ENCODE measurements at regions not wholly inside any gene's neighbourhood (a gene's known extent, or its start where the extent isn't known, plus 50 kb on each side); places are given as distances from the start of the nearest gene placed in this dataset.

DNA sequence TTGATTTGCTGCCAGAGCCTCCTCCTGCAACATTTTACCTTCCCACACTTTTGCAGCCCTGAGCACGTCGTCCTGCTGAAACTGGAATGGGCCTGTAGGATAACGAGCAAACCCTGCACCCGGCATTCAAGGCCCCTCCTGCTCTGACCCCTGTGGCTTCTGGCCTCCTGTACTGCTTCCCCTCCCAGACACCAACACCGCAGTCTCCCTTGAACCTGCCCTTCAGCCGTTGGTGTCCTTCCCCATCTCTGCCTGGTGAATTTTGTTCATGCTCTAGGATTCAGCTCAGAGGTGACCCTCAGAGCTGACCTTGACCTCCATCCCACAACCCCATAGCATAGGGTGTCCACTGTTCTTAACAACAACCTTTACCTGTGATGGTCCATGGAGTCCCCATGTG lies 535.1 kb downstream of the MATN1 start:
- H3K4me1 ChIP-seq, result peaks cover 0 to 8% (median 1%) of the 10 kb centered on the region in 4 donors
- TF ChIP-seq, protein P1, sequence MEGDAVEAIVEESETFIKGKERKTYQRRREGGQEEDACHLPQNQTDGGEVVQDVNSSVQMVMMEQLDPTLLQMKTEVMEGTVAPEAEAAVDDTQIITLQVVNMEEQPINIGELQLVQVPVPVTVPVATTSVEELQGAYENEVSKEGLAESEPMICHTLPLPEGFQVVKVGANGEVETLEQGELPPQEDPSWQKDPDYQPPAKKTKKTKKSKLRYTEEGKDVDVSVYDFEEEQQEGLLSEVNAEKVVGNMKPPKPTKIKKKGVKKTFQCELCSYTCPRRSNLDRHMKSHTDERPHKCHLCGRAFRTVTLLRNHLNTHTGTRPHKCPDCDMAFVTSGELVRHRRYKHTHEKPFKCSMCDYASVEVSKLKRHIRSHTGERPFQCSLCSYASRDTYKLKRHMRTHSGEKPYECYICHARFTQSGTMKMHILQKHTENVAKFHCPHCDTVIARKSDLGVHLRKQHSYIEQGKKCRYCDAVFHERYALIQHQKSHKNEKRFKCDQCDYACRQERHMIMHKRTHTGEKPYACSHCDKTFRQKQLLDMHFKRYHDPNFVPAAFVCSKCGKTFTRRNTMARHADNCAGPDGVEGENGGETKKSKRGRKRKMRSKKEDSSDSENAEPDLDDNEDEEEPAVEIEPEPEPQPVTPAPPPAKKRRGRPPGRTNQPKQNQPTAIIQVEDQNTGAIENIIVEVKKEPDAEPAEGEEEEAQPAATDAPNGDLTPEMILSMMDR (IDR thresholded peaks at IDR 0.05), result no peak
- no peaks in the 10 kb centered on the region for H3K9me3 ChIP-seq
- no peak for DNase-seq
- no peaks in the 10 kb centered on the region for H3K36me3 ChIP-seq
- no peak overlapping the region for H3K4me3 ChIP-seq
- intact Hi-C loops (cut with DNase I; ENCODE audit: low total_unique reads), result no loop called here
- H3K27ac ChIP-seq, result no peak overlapping the region
- H3K27me3 ChIP-seq, result peaks cover 0 to 10% of the 10 kb centered on the region in 2 donors

DNA sequence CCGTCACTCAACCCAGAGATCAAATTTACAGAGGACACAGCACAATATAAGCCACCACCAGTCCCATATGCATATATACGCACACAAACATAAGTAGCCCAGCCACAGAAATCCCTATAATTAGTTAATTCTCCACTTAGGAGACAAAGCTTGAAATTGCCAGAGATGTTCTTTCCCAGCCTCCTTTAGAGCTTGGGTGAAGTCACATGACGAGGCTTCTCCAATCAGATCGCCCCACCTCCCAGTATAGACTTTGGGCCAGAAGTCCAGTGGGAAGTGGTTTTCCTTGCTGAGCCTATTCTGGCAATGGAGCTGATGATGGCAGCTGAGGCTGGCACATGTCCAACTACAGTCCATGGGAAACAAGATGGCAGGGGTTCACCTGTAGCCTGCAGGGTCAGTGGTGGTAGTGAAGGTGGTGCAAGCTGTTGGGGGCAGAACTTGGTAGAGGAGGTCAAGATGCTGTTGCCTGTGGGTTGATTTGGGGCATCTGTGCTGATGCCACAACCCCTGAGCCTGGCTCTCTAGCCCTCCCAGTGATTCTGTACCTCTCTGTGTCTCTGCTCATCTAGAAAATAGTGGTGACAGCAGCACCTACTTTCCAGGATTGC lies 535.9 kb downstream of the MATN1 start:
- intact Hi-C loops (cut with DNase I; ENCODE audit: low total_unique reads), result no loop called here
- H3K4me1 ChIP-seq, result peaks cover 0 to 8% (median 1%) of the 10 kb centered on the region in 4 donors
- H3K27me3 ChIP-seq, result peaks cover 0 to 10% of the 10 kb centered on the region in 2 donors
- H3K9me3 ChIP-seq, result no peaks in the 10 kb centered on the region
- H3K27ac ChIP-seq, result no peak overlapping the region
- DNase-seq, result no peak
- TF ChIP-seq, protein P1 (IDR thresholded peaks at IDR 0.05), result no peak
- H3K4me3 ChIP-seq, result no peak overlapping the region
- no peaks in the 10 kb centered on the region for H3K36me3 ChIP-seq

DNA sequence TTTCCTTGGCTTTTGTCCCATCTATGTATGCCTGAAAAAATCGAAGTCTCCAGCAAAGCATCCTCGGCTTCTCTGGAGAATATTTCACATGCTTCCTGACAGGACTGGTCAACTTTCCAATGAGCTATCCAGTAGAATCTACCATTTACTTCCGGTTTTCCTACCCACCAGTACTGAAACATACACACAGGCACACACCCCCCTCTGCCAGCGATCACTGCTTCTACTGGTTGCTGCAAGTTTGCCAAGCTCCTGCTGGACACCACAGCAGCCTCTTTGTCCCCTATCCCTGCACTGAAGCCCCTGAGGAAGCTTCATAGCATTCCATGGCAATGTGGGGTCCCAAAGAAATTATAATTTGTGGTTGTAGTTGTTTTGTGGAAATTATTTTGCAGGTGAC lies 536.8 kb downstream of the MATN1 start:
- Histone ChIP-seq H3K4me1 (peaks cover 0 to 8% (median 1%) of the 10 kb centered on the region in 4 donors), H3K27me3 (peaks cover 0 to 10% of the 10 kb centered on the region in 2 donors), H3K36me3 (no peaks in the 10 kb centered on the region), H3K4me3 (no peak overlapping the region), H3K27ac (no peak overlapping the region), H3K9me3 (no peaks in the 10 kb centered on the region)
- intact Hi-C loops (cut with DNase I; ENCODE audit: low total_unique reads), result no loop called here
- DNase-seq, result no peak
- TF ChIP-seq, protein P1 (IDR thresholded peaks at IDR 0.05), result no peak

DNA sequence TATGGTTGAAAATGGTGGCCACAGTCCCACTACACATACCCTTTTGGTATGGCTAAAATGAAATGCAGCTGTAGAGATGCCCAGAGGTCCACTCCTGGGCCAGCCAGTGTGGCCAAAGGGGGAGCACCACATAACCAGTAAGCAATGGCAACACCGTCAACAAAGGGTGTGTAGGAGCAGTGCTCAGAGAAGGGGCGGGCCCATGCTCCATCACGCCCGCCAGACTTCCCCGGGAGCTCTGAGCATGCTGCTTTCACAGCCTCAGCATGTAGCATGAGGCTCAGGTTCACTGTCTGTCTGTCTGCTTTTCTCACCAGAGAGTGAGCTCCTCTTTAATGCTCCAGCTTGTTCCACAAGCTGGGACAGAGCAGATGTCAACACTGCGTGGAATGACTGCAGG lies 537.6 kb downstream of the MATN1 start:
- Histone ChIP-seq H3K4me3 (no peak overlapping the region), H3K9me3 (no peaks in the 10 kb centered on the region), H3K27me3 (peaks cover 0 to 10% of the 10 kb centered on the region in 2 donors), H3K36me3 (no peaks in the 10 kb centered on the region), H3K4me1 (peaks cover 0 to 6% (median 0%) of the 10 kb centered on the region in 4 donors), H3K27ac (no peak overlapping the region)
- TF ChIP-seq, protein P1 (IDR thresholded peaks at IDR 0.05), result no peak
- intact Hi-C loops (cut with DNase I; ENCODE audit: low total_unique reads), result no loop called here
- no peak for DNase-seq

DNA sequence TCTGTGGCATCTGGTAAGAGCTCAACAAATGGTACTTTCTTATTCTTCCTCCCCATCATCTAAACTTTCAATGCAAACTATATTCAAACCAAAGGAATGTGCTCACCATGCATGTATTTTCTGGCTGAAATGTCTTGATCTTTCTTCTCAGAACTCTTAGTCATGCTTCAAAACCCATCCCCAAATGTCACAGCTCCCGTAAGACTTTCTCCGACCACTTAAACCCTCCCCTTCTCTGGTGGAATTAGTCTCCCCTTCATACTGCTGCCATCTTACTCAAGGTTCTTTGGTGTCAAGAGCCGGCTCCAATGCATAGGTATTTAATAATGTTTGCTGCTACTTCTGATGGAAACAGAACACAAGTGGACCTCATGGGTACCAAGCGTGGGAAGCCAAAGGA lies 538.1 kb downstream of the MATN1 start:
- TF ChIP-seq, protein P1 (IDR thresholded peaks at IDR 0.05), result no peak
- intact Hi-C loops (cut with DNase I; ENCODE audit: low total_unique reads), result no loop called here

More for the DNA sequence above, 538.1 kb downstream of the MATN1 start:
- Histone ChIP-seq H3K4me3 (no peak overlapping the region), H3K9me3 (no peaks in the 10 kb centered on the region), H3K27ac (no peak overlapping the region), H3K27me3 (peaks cover 0 to 10% of the 10 kb centered on the region in 2 donors), H3K4me1 (peaks cover 0 to under 1% (median 0%) of the 10 kb centered on the region in 4 donors), H3K36me3 (no peaks in the 10 kb centered on the region)
- DNase-seq, result no peak

Measured in tibial artery (tissue), 4 donors.